GM12874 (cell line): ENCODE measurements at regions not wholly inside any gene's neighbourhood (a gene's known extent, or its start where the extent isn't known, plus 50 kb on each side); places are given as distances from the start of the nearest gene placed in this dataset.

ENCODE experiments used
- TF ChIP-seq, protein P1 (sequence below): IDR thresholded peaks from 2 replicates; pipeline ENCODE4 v1.5.1; 2011; ENCODE audit warnings: low read depth, mild to moderate bottlenecking, control low read depth, low read length, moderate library complexity; ENCODE audit not compliant: insufficient read depth

- TF ChIP-seq, protein P1, sequence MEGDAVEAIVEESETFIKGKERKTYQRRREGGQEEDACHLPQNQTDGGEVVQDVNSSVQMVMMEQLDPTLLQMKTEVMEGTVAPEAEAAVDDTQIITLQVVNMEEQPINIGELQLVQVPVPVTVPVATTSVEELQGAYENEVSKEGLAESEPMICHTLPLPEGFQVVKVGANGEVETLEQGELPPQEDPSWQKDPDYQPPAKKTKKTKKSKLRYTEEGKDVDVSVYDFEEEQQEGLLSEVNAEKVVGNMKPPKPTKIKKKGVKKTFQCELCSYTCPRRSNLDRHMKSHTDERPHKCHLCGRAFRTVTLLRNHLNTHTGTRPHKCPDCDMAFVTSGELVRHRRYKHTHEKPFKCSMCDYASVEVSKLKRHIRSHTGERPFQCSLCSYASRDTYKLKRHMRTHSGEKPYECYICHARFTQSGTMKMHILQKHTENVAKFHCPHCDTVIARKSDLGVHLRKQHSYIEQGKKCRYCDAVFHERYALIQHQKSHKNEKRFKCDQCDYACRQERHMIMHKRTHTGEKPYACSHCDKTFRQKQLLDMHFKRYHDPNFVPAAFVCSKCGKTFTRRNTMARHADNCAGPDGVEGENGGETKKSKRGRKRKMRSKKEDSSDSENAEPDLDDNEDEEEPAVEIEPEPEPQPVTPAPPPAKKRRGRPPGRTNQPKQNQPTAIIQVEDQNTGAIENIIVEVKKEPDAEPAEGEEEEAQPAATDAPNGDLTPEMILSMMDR: no peak
These were observed 429.3 kb upstream of the NBEA start for GRCh38 chr13:34512817-34513216.

GRCh38 chr13:34513526-34513925, 428.5 kb upstream of the NBEA start:
- TF ChIP-seq, protein P1: no peak

GRCh38 chr13:34515201-34515600, 426.9 kb upstream of the NBEA start:
- TF ChIP-seq, protein P1: no peak

GRCh38 chr13:34521171-34521570, 420.9 kb upstream of the NBEA start:
- TF ChIP-seq, protein P1: no peak

DNA sequence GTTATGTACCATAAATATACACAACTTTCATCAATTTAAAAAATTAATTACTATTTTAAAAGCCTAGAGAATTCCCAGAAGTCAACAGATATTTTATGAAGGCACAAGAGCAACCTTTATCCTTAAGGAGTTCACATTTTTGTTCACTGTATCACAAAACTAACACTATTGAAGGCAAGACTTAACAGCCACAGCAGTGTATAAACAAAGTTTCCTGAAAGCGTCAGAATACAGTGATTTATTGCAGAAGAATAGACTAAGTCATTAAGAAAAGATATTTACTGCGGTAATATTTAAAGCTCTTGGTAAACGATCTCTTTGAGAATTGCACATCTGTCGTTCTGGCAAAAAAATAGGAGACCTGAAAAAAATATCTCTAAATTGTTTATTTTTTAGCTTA, 419.3 kb upstream of the NBEA start:
- TF ChIP-seq, protein P1: no peak

- TF ChIP-seq, protein P1: no peak
These were observed 418.7 kb upstream of the NBEA start for GRCh38 chr13:34523406-34523805.

- TF ChIP-seq, protein P1: no peak
These were observed 408.1 kb upstream of the NBEA start for GRCh38 chr13:34533941-34534340.

DNA sequence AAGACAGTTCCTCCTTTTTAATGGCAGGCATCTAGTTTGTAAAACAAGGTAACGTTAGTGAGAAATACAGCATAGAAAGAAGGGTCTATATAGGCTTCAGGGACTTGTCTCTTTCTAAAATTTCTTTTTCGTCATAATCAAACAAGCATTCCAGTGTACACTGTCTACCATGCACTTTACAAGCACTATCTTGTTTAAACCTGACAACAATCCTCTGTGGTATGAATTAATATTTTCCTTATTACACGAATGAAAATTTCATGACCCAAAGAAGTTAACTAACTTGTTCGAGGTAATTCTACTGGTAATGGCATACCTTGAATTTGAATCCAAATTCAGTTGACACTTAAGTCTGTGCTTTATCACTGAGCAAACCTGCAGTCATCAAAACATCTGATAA, 399.7 kb upstream of the NBEA start:
- TF ChIP-seq, protein P1: no peak
